ENCODE measurements at regions not wholly inside any gene's neighbourhood (a gene's known extent, or its start where the extent isn't known, plus 50 kb on each side); places are given as distances from the start of the nearest gene placed in this dataset.

- TF ChIP-seq ZFP30 (CRISPR knock-in tag; IDR thresholded peaks at IDR 0.05) (no peak), ISL1 (CRISPR knock-in tag; IDR thresholded peaks at IDR 0.05) (peak; percentile 85), BACH2 (CRISPR knock-in tag; IDR thresholded peaks at IDR 0.05; ENCODE audit: borderline replicate concordance) (no peak), RARB (CRISPR knock-in tag; IDR thresholded peaks at IDR 0.05) (no peak), PATZ1 (CRISPR knock-in tag; IDR thresholded peaks at IDR 0.05; ENCODE audit: borderline replicate concordance) (no peak)
Observed at GRCh38 chr5:27315363-27316270, 277.2 kb upstream of the CDH9 start.

All from SK-N-SH treated with all-trans-retinoic acid at 6 μM for 48 hours (cell line).